ENCODE measurements at regions not wholly inside any gene's neighbourhood (a gene's known extent, or its start where the extent isn't known, plus 50 kb on each side); places are given as distances from the start of the nearest gene placed in this dataset.

DNA sequence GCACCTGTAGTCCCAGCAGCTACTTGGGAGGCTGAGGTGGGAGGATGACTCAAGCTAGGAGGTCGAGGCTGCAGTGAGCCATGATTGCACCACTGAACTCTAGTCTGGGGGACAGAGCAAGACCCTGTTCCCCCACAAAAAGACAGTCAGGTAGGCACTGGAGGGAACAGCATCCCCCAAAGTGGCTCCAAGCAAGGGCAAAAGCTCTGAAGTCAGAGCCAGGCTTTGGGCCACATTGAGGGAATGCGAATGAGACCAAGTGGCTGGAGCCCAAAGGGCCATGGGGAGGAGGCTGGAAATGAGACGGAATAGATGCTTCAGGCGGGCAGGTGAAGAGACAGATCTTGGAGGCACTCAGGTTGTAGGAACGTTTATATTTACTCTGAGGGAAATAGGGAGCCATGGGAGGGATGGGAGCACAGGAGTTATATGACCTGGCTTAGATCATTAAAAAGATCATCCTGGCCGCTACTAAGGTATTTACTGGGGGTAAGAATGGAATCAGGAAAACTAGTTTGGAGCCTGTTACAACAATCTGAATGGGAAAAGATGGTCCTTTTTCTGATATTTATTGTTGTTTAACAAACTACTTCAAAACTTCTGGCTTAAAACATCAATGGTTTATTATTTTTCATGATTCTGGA is 229.6 kb upstream of the ZNF217 start:
- Histone ChIP-seq H3K4ac (ENCODE audit: low read depth in 1 of 2, low read length in 2 of 2) (no peak overlapping the region), H2BK5ac (ENCODE audit: low read depth, low read length, poor library complexity, severe bottlenecking) (no peak overlapping the region), H4K8ac (ENCODE audit: low read length) (no peak overlapping the region), H2BK15ac (ENCODE audit: low read depth, poor library complexity, severe bottlenecking) (no peak overlapping the region), H2AFZ (ENCODE audit: low read depth, low read length) (no peak overlapping the region), H3K4me1 (ENCODE audit: control insufficient read depth, insufficient read depth, low read depth, low read length) (peaks cover 7% of the 10 kb centered on the region), H2BK120ac (ENCODE audit: low read depth, low read length) (no peak overlapping the region), H3K23ac (ENCODE audit: low read length in 2 of 2) (no peak overlapping the region), H3K36me3 (ENCODE audit: control insufficient read depth in 1 of 2, insufficient read depth in 2 of 2, low read depth in 1 of 2, low read length in 2 of 2) (no peaks in the 10 kb centered on the region), H2AK5ac (ENCODE audit: low read length, severe bottlenecking) (no peak overlapping the region), H4K91ac (ENCODE audit: low read length) (no peak overlapping the region), H3K79me1 (replicated peaks; ENCODE audit: low read length, poor library complexity, severe bottlenecking) (no peaks in the 10 kb centered on the region), H3K18ac (ENCODE audit: low read depth in 1 of 2, low read length in 2 of 2) (peak overlapping the region in 1 of 2 experiments; percentile 48), H3K27me3 (ENCODE audit: control insufficient read depth in 1 of 2, insufficient read depth in 1 of 2, low read length in 2 of 2) (no peaks in the 10 kb centered on the region), H3K4me3 (ENCODE audit: insufficient read depth in 1 of 2, low read depth in 1 of 2, low read length in 2 of 2) (no peak overlapping the region), H3K9me3 (ENCODE audit: control insufficient read depth, low read length) (peaks cover 4% of the 10 kb centered on the region), H3K4me2 (ENCODE audit: low read length, poor library complexity, severe bottlenecking) (no peak overlapping the region), H3K27ac (ENCODE audit: low read length, poor library complexity, severe bottlenecking) (no peak overlapping the region), H2BK12ac (ENCODE audit: low read length in 2 of 2) (peak overlapping the region in 1 of 2 experiments; percentile 6), H3K14ac (ENCODE audit: low read length in 2 of 2) (no peak overlapping the region), H3K9ac (ENCODE audit: low read length) (no peak overlapping the region)
- DNase-seq, result no peak
- 93% methylated on average over 6 of the region's 6 CpGs for WGBS

DNA sequence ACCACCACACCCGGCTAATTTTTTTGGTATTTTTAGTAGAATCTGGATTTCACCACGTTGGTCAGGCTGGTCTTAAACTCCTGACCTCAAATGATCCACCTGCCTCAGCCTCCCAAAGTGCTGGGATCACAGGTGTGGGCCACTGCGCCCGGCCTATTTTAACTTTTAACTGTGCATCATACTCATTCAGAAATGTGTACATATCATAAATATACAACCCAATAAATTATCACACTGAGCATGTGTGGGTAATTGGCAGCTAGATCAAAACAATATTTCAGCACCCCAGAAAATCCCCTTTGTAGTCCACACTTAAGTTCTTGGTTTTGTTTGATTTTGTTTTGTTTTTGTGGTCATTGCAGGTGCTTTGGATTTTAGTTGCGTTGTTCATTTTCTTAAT is 228.9 kb upstream of the ZNF217 start:
- Histone ChIP-seq H2BK15ac (ENCODE audit: low read depth, poor library complexity, severe bottlenecking) (no peak overlapping the region), H3K79me1 (replicated peaks; ENCODE audit: low read length, poor library complexity, severe bottlenecking) (no peaks in the 10 kb centered on the region), H2AK5ac (ENCODE audit: low read length, severe bottlenecking) (no peak overlapping the region), H2BK5ac (ENCODE audit: low read depth, low read length, poor library complexity, severe bottlenecking) (no peak overlapping the region), H3K9ac (ENCODE audit: low read length) (no peak overlapping the region), H3K36me3 (ENCODE audit: control insufficient read depth in 1 of 2, insufficient read depth in 2 of 2, low read depth in 1 of 2, low read length in 2 of 2) (no peaks in the 10 kb centered on the region), H4K8ac (ENCODE audit: low read length) (no peak overlapping the region), H3K4me3 (ENCODE audit: insufficient read depth in 1 of 2, low read depth in 1 of 2, low read length in 2 of 2) (no peak overlapping the region), H3K4ac (ENCODE audit: low read depth in 1 of 2, low read length in 2 of 2) (no peak overlapping the region), H4K91ac (ENCODE audit: low read length) (no peak overlapping the region), H3K27ac (ENCODE audit: low read length, poor library complexity, severe bottlenecking) (no peak overlapping the region), H3K4me1 (ENCODE audit: control insufficient read depth, insufficient read depth, low read depth, low read length) (peaks cover 7% of the 10 kb centered on the region), H2BK12ac (ENCODE audit: low read length in 2 of 2) (no peak overlapping the region), H3K27me3 (ENCODE audit: control insufficient read depth in 1 of 2, insufficient read depth in 1 of 2, low read length in 2 of 2) (no peaks in the 10 kb centered on the region), H3K9me3 (ENCODE audit: control insufficient read depth, low read length) (peaks cover 4% of the 10 kb centered on the region), H2AFZ (ENCODE audit: low read depth, low read length) (no peak overlapping the region), H3K4me2 (ENCODE audit: low read length, poor library complexity, severe bottlenecking) (no peak overlapping the region), H2BK120ac (ENCODE audit: low read depth, low read length) (no peak overlapping the region), H3K14ac (ENCODE audit: low read length in 2 of 2) (no peak overlapping the region), H3K23ac (ENCODE audit: low read length in 2 of 2) (no peak overlapping the region), H3K18ac (ENCODE audit: low read depth in 1 of 2, low read length in 2 of 2) (no peak overlapping the region)
- DNase-seq, result no peak
- WGBS, result 92% methylated on average over 5 of the region's 5 CpGs

DNA sequence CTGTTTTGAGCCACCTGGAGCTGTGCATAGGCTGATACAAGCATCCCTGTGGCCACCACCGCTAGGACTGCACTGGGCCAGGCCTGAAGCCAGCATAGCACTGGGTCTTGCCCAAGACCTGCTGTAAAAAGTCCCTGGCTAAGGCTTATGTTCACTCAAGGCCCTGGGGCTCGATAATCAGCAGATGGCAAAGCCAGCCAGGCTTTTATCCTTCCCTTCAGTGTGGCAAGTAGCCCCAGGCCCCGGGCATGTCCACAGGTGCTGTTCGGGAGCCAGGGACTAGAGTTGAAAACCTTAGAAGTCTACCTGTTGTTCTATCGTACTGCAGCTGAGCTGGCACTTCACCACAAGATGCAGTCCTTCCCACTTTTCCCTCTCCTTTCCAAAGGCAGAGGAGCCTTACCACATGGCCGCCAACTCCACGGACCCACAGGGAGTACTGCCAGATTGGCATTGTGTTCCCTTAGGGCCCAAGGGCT is 226.4 kb upstream of the ZNF217 start:
- Histone ChIP-seq H4K8ac (ENCODE audit: low read length) (no peak overlapping the region), H2BK120ac (ENCODE audit: low read depth, low read length) (no peak overlapping the region), H3K18ac (ENCODE audit: low read depth in 1 of 2, low read length in 2 of 2) (no peak overlapping the region), H3K4me1 (ENCODE audit: control insufficient read depth, insufficient read depth, low read depth, low read length) (no peaks in the 10 kb centered on the region), H2AFZ (ENCODE audit: low read depth, low read length) (no peak overlapping the region), H3K79me1 (replicated peaks; ENCODE audit: low read length, poor library complexity, severe bottlenecking) (no peaks in the 10 kb centered on the region), H3K27ac (ENCODE audit: low read length, poor library complexity, severe bottlenecking) (no peak overlapping the region), H3K4ac (ENCODE audit: low read depth in 1 of 2, low read length in 2 of 2) (no peak overlapping the region), H2AK5ac (ENCODE audit: low read length, severe bottlenecking) (no peak overlapping the region), H2BK12ac (ENCODE audit: low read length in 2 of 2) (no peak overlapping the region), H3K36me3 (ENCODE audit: control insufficient read depth in 1 of 2, insufficient read depth in 2 of 2, low read depth in 1 of 2, low read length in 2 of 2) (no peaks in the 10 kb centered on the region), H3K27me3 (ENCODE audit: control insufficient read depth in 1 of 2, insufficient read depth in 1 of 2, low read length in 2 of 2) (no peaks in the 10 kb centered on the region), H3K4me3 (ENCODE audit: insufficient read depth in 1 of 2, low read depth in 1 of 2, low read length in 2 of 2) (no peak overlapping the region), H3K4me2 (ENCODE audit: low read length, poor library complexity, severe bottlenecking) (no peak overlapping the region), H3K9ac (ENCODE audit: low read length) (no peak overlapping the region), H3K14ac (ENCODE audit: low read length in 2 of 2) (no peak overlapping the region), H2BK5ac (ENCODE audit: low read depth, low read length, poor library complexity, severe bottlenecking) (no peak overlapping the region), H2BK15ac (ENCODE audit: low read depth, poor library complexity, severe bottlenecking) (no peak overlapping the region), H3K9me3 (ENCODE audit: control insufficient read depth, low read length) (peaks cover 4% of the 10 kb centered on the region), H4K91ac (ENCODE audit: low read length) (no peak overlapping the region), H3K23ac (ENCODE audit: low read length in 2 of 2) (no peak overlapping the region)
- DNase-seq, result no peak
- 96% methylated on average over 7 of the region's 7 CpGs for WGBS

DNA sequence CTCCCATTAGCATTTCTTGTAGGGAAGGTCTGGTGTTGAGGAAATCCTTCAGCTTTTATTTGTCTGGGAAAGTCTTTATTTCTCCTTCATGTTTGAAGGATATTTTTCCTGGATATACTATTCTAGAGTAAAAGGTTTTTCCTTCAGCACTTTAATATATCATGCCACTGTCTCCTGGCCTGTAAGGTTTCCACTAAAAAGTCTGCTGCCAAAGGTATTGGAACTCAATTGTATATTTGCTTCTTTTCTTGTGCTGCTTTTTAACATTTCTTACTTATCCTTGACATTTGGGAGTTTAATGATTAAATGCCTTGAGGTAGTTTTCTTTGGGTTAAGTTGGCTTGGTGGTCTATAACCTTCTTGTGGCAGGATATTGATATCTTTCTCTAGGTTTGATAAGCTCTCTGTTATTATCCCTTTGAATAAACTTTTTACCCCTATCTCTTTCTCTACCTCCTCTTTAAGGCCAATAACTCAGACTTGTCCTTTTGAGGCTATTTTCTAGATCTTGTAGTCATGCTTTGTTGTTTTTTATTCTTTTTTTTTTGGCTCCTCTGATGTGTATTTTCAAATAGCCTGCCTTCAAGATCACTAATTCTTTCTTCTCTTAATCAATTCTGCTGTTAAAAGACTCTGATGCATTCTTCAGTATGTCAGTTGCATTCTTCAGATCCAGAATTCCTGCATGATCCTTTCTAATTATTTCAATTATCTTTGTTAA is 225.0 kb upstream of the ZNF217 start:
- DNase-seq, result no peak
- no peak overlapping the region for H2AK5ac ChIP-seq (ENCODE audit: low read length, severe bottlenecking)

More for the DNA sequence above, 225.0 kb upstream of the ZNF217 start:
- H3K23ac ChIP-seq (ENCODE audit: low read length in 2 of 2), result no peak overlapping the region
- no peak overlapping the region for H2BK15ac ChIP-seq (ENCODE audit: low read depth, poor library complexity, severe bottlenecking)
- H3K4me3 ChIP-seq (ENCODE audit: insufficient read depth in 1 of 2, low read depth in 1 of 2, low read length in 2 of 2), result no peak overlapping the region
- no peak overlapping the region for H4K91ac ChIP-seq (ENCODE audit: low read length)
- H3K14ac ChIP-seq (ENCODE audit: low read length in 2 of 2), result no peak overlapping the region
- no peak overlapping the region for H2AFZ ChIP-seq (ENCODE audit: low read depth, low read length)
- no peak overlapping the region for H3K4ac ChIP-seq (ENCODE audit: low read depth in 1 of 2, low read length in 2 of 2)
- H2BK120ac ChIP-seq (ENCODE audit: low read depth, low read length), result no peak overlapping the region
- H2BK12ac ChIP-seq (ENCODE audit: low read length in 2 of 2), result no peak overlapping the region
- H3K18ac ChIP-seq (ENCODE audit: low read depth in 1 of 2, low read length in 2 of 2), result no peak overlapping the region
- no peak overlapping the region for H2BK5ac ChIP-seq (ENCODE audit: low read depth, low read length, poor library complexity, severe bottlenecking)
- no peak overlapping the region for H3K9ac ChIP-seq (ENCODE audit: low read length)
- no peak overlapping the region for H3K27ac ChIP-seq (ENCODE audit: low read length, poor library complexity, severe bottlenecking)
- no peak overlapping the region for H4K8ac ChIP-seq (ENCODE audit: low read length)
- H3K36me3 ChIP-seq (ENCODE audit: control insufficient read depth in 1 of 2, insufficient read depth in 2 of 2, low read depth in 1 of 2, low read length in 2 of 2), result no peaks in the 10 kb centered on the region
- H3K79me1 ChIP-seq (replicated peaks; ENCODE audit: low read length, poor library complexity, severe bottlenecking), result no peaks in the 10 kb centered on the region
- no peaks in the 10 kb centered on the region for H3K27me3 ChIP-seq (ENCODE audit: control insufficient read depth in 1 of 2, insufficient read depth in 1 of 2, low read length in 2 of 2)
- H3K4me1 ChIP-seq (ENCODE audit: control insufficient read depth, insufficient read depth, low read depth, low read length), result no peaks in the 10 kb centered on the region
- H3K4me2 ChIP-seq (ENCODE audit: low read length, poor library complexity, severe bottlenecking), result no peak overlapping the region
- H3K9me3 ChIP-seq (ENCODE audit: control insufficient read depth, low read length), result peaks cover 4% of the 10 kb centered on the region
